Suprapubic skin (tissue), 4 donors: ENCODE measurements at regions not wholly inside any gene's neighbourhood (a gene's known extent, or its start where the extent isn't known, plus 50 kb on each side); places are given as distances from the start of the nearest gene placed in this dataset.

Experiments
- DNase-seq, 2 donors: peaks; one replicate each; pipeline ENCODE4 v3.0.0-alpha.2; 2019; ENCODE audit warnings: low spot score in 2 of 2
- H3K27ac ChIP-seq: fragments of 200-600 bp; sonication (generic); one replicate; pipeline ENCODE4 v1.5.1; 2019
- H3K27me3 ChIP-seq: fragments of 200-600 bp; sonication (generic); one replicate; pipeline ENCODE4 v1.5.1; 2019
- H3K36me3 ChIP-seq: fragments of 200-600 bp; sonication (generic); one replicate; pipeline ENCODE4 v1.5.1; 2019
- H3K4me1 ChIP-seq: fragments of 200-600 bp; sonication (generic); one replicate; pipeline ENCODE4 v1.5.1; 2019
- H3K4me3 ChIP-seq: fragments of 200-600 bp; sonication (generic); one replicate; pipeline ENCODE4 v1.5.1; 2019; ENCODE audit warnings: mild to moderate bottlenecking
- H3K9me3 ChIP-seq: fragments of 200-600 bp; sonication (generic); one replicate; pipeline ENCODE4 v1.5.1; 2019
- EP300 ChIP-seq: sonication (generic); formaldehyde crosslinking; IDR thresholded peaks from one replicate; pipeline ENCODE4 v1.6.1; 2017; ENCODE audit warnings: antibody characterized with exemption
- POLR2A ChIP-seq, 2 donors: fragments of 450-650 bp; IDR thresholded peaks; one replicate each; pipeline ENCODE4 v1.6.1; 2017; ENCODE audit warnings: antibody characterized with exemption in 2 of 2, mild to moderate bottlenecking in 2 of 2, moderate library complexity in 2 of 2
- POLR2AphosphoS5 ChIP-seq, 3 donors: sonication (generic); formaldehyde crosslinking; IDR thresholded peaks; one replicate each; pipeline ENCODE4 v1.6.1; 2017; ENCODE audit warnings: antibody characterized with exemption in 3 of 3
- WGBS: methylation state at CpG from one replicate; pipeline ENCODE4 v1.1.5; 2018; 5-methylcytosine and 5-hydroxymethylcytosine counted together
- TF ChIP-seq, protein P1 (sequence below), 2 donors: fragments of 200-600 bp in 1 of 2; fragments of 450-650 bp in 1 of 2; sonication (generic) in 1 of 2; IDR thresholded peaks; one replicate each; pipeline ENCODE4 v1.5.1; 2016 to 2019; ENCODE audit warnings: antibody characterized with exemption in 2 of 2, mild to moderate bottlenecking in 1 of 2, moderate library complexity in 1 of 2

DNA sequence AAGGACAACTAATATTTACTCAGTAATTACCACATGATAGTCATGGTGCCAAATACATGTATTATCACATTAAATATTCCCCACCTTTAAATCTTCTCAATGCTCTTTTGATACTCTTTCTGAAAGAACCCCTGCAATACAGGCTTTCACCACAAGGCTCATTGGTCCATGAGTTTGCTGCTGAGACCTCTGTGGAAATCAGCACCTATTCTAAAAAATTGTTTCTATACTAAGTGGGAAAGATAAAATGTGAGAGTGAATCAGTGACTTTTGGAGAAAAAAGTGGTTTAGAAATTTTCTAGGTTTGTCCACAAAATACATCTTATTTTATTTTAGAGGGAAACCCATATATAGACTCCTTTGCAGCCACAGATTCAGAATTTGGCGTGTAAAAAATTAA lies 257.3 kb downstream of the ZIC3 start:
- no peak overlapping the region for H3K4me3 ChIP-seq
- H3K4me1 ChIP-seq = no peaks in the 10 kb centered on the region
- no peaks in the 10 kb centered on the region for H3K36me3 ChIP-seq
- WGBS = 93% methylated on average over 1 of the region's 1 CpG
- TF ChIP-seq EP300 (no peak), POLR2AphosphoS5 (IDR thresholded peaks at IDR 0.05) (no peak), POLR2A (IDR thresholded peaks at IDR 0.05) (no peak)
- TF ChIP-seq, protein P1, sequence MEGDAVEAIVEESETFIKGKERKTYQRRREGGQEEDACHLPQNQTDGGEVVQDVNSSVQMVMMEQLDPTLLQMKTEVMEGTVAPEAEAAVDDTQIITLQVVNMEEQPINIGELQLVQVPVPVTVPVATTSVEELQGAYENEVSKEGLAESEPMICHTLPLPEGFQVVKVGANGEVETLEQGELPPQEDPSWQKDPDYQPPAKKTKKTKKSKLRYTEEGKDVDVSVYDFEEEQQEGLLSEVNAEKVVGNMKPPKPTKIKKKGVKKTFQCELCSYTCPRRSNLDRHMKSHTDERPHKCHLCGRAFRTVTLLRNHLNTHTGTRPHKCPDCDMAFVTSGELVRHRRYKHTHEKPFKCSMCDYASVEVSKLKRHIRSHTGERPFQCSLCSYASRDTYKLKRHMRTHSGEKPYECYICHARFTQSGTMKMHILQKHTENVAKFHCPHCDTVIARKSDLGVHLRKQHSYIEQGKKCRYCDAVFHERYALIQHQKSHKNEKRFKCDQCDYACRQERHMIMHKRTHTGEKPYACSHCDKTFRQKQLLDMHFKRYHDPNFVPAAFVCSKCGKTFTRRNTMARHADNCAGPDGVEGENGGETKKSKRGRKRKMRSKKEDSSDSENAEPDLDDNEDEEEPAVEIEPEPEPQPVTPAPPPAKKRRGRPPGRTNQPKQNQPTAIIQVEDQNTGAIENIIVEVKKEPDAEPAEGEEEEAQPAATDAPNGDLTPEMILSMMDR (IDR thresholded peaks at IDR 0.05) = no peak
- H3K27ac ChIP-seq = no peak overlapping the region
- DNase-seq = no peak
- no peaks in the 10 kb centered on the region for H3K27me3 ChIP-seq
- no peaks in the 10 kb centered on the region for H3K9me3 ChIP-seq

DNA sequence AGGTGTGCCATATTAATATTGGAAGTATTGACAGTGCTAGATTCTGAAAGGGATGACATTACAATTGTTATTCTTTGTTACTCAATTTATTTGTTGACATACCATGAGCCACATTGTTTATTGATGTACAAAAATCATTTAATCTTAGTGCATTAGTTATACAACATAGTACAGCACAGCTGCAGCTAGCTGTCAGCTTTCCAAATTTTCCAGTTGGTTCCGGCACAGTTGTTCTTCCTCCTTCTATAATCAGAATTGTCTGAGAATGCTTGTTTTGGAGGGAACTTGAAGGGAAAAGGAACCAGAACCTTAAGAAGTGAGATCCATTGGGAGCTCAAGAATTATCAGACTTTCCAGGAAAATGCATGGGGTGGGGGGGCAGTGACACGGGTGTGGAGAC lies 281.4 kb downstream of the ZIC3 start:
- H3K27ac ChIP-seq = no peak overlapping the region
- WGBS = 61% methylated on average over 2 of the region's 2 CpGs
- TF ChIP-seq EP300 = no peak
- no peak for TF ChIP-seq POLR2AphosphoS5 (IDR thresholded peaks at IDR 0.05)

DNA sequence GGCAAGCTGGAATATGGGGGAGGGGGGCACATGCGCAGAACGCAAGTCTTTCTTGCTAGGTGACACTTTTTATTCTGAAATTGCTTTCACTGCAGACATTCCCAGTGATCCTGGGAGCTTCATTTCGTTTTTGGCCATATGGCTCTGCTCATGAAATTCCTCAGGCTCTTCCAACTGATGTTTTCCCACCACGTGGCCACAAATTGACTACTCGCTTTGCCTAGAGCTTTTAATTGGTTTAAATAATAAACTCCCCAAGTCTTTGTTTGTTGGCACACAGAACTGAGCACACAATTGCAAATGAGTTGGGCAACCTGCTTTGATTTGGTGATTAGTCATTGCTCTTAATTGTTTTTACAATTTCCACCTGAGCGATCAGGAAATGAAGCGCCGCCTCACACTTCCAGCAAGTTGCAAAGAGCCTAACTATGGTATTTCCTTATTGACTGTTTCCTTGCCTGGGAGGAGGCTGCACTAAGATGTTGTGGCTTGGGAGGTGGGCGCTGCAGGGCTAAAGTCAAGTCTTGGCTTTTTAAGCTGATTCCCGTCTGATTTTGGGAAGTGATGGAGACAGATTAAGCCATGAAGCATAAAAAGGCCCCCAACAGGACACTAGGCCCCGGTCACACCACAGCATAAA lies 282.5 kb downstream of the ZIC3 start:
- no peaks in the 10 kb centered on the region for H3K36me3 ChIP-seq
- no peak for DNase-seq
- H3K4me3 ChIP-seq = no peak overlapping the region
- 38% methylated on average over 11 of the region's 11 CpGs for WGBS
- H3K27ac ChIP-seq = no peak overlapping the region
- no peaks in the 10 kb centered on the region for H3K27me3 ChIP-seq
- TF ChIP-seq POLR2AphosphoS5 (IDR thresholded peaks at IDR 0.05) (no peak), POLR2A (IDR thresholded peaks at IDR 0.05) (no peak), EP300 (no peak)
- TF ChIP-seq, protein P1 (IDR thresholded peaks at IDR 0.05) = no peak
- no peaks in the 10 kb centered on the region for H3K4me1 ChIP-seq
- H3K9me3 ChIP-seq = no peaks in the 10 kb centered on the region

More for the DNA sequence above, 281.4 kb downstream of the ZIC3 start:
- Histone ChIP-seq H3K27me3 (no peaks in the 10 kb centered on the region), H3K4me1 (no peaks in the 10 kb centered on the region), H3K9me3 (no peaks in the 10 kb centered on the region), H3K4me3 (no peak overlapping the region), H3K36me3 (no peaks in the 10 kb centered on the region)
- no peak for DNase-seq

DNA sequence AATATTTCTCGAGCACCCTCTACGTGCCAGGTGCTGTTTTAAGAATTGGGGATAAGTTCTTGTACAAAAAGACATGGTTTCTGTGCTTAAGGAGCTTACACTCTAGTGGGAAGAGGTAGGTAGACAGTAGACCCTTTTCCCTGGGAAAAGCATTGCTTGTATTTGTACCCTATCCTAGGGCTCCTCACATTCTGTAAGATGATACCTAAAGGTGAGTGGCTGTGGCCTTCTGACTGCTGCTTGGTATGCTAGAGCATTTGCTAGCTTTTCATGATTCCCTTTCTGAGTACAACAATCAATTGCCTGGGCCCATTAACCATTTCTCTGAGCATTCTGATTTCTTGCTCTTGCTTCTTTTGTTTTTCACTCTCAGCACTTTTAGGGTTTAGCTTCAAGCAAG lies 286.6 kb downstream of the ZIC3 start:
- Histone ChIP-seq H3K27ac (no peak overlapping the region), H3K9me3 (no peaks in the 10 kb centered on the region), H3K27me3 (no peaks in the 10 kb centered on the region), H3K36me3 (no peaks in the 10 kb centered on the region), H3K4me3 (no peak overlapping the region), H3K4me1 (no peaks in the 10 kb centered on the region)
- TF ChIP-seq POLR2AphosphoS5 (IDR thresholded peaks at IDR 0.05) (no peak), EP300 (no peak), POLR2A (IDR thresholded peaks at IDR 0.05) (no peak)
- TF ChIP-seq, protein P1 (IDR thresholded peaks at IDR 0.05) = no peak
- DNase-seq = no peak
- whole genome bisulfite sequencing = 80% methylated on average over 2 of the region's 2 CpGs

DNA sequence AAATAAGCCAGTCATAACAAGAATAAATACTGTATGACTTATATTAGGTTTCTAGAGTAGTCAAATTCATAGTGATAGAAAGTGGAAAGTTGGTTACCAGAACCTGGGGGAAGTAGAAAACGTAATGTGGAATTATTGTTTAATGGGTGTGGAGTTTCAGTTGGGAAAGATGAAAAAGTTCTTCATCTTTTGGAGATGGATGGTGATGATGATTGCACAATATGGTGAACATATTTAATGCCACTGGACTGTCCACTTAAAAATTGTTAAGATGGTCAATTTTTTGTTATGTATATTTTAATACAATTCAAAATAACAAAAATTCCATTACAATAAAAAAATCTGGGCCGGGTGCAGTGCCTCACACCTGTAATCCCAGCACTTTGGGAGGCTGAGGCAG lies 289.6 kb downstream of the ZIC3 start:
- H3K27me3 ChIP-seq = no peaks in the 10 kb centered on the region
- no peaks in the 10 kb centered on the region for H3K4me1 ChIP-seq
- H3K9me3 ChIP-seq = no peaks in the 10 kb centered on the region
- TF ChIP-seq POLR2AphosphoS5 (IDR thresholded peaks at IDR 0.05) (no peak), EP300 (no peak), POLR2A (IDR thresholded peaks at IDR 0.05) (no peak)
- TF ChIP-seq, protein P1 (IDR thresholded peaks at IDR 0.05) = no peak
- no peak for DNase-seq
- H3K4me3 ChIP-seq = no peak overlapping the region
- H3K36me3 ChIP-seq = no peaks in the 10 kb centered on the region
- no peak overlapping the region for H3K27ac ChIP-seq
- 62% methylated on average over 2 of the region's 2 CpGs for WGBS

DNA sequence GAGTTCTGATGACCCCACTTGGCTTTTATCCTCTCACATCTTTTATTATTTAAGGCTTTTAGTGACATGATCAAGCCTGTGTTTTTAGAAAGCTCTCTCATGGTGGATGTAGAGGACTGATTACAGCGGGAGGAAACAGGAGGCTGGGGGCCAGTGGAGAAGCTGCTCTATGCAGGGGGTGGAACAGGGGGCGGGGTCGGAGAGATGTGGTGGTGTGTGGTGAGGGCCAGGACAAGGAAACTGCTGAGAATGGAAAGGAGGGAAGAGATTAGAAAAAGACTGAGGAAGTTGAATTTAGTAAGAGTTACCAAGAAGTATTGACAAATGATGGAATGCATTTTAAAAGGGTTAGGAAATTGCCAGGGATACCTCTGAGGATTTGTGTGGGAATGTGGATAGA lies 292.2 kb downstream of the ZIC3 start:
- H3K27ac ChIP-seq = no peak overlapping the region
- 50% methylated on average over 3 of the region's 3 CpGs for WGBS
- no peaks in the 10 kb centered on the region for H3K27me3 ChIP-seq
- DNase-seq = no peak
- TF ChIP-seq, protein P1 (IDR thresholded peaks at IDR 0.05) = no peak
- TF ChIP-seq EP300 = no peak
- no peak for TF ChIP-seq POLR2A (IDR thresholded peaks at IDR 0.05)
- TF ChIP-seq POLR2AphosphoS5 (IDR thresholded peaks at IDR 0.05) = no peak
- H3K4me1 ChIP-seq = no peaks in the 10 kb centered on the region
- H3K4me3 ChIP-seq = no peak overlapping the region
- H3K9me3 ChIP-seq = no peaks in the 10 kb centered on the region
- no peaks in the 10 kb centered on the region for H3K36me3 ChIP-seq
